ENCODE measurements at regions not wholly inside any gene's neighbourhood (a gene's known extent, or its start where the extent isn't known, plus 50 kb on each side); places are given as distances from the start of the nearest gene placed in this dataset.
A peak's percentile ranks its signal among the peaks of the same experiment; 100 is the strongest.

GRCh38 chr2:59585655-59586054, 967.8 kb downstream of the BCL11A start:
- Histone ChIP-seq H3K4me1 (ENCODE audit: control insufficient read depth, insufficient read depth, low read length) (no peaks in the 10 kb centered on the region), H3K27ac (ENCODE audit: low read length) (no peak overlapping the region), H3K9me3 (ENCODE audit: control insufficient read depth, insufficient read depth, low read depth, low read length) (no peaks in the 10 kb centered on the region), H3K4me3 (ENCODE audit: low read depth in 2 of 2, low read length in 2 of 2) (no peak overlapping the region), H3K36me3 (ENCODE audit: control insufficient read depth, insufficient read depth, low read length) (no peaks in the 10 kb centered on the region), H3K27me3 (ENCODE audit: control insufficient read depth, insufficient read depth, low read length) (no peaks in the 10 kb centered on the region)
- ChIA-PET CTCF (no interaction called here), POLR2A (no interaction called here)
- intact Hi-C loops (cut with micrococcal nuclease; ENCODE audit: unreplicated experiment) = no loop called here
- BruUV-seq (replicated peaks) = no TSS peak
- DNase-seq (ENCODE audit: low read depth, low spot score) = no peak
- in situ Hi-C loops (cut with HindIII; ENCODE audit: low pct_unique_long_range_greater_than_20kb, low sequenced_read_pairs) = no loop called here
- no peak for TF ChIP-seq POLR2AphosphoS5 (IDR thresholded peaks at IDR 0.05; ENCODE audit: low read depth, low read length)
- ATAC-seq = no peak

DNA sequence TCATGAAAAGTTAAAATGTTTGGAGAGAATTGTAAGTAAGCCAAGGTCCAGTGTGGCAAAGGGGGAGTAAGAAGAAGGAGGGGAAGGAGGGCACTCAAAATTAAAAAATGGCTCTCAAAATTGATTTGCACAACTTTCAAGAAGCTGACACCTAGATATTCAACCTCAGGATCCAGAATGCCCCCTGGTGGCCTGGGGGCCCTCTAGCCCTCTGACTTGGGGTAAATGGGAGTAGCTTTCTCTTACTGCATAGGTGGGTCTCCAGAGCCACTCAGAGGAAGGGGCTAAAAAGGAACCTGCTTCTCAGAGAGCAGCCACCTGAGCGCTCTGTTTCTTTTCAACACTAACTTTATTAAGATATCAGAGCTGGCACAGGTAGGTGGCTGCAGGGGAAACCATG, 968.5 kb downstream of the BCL11A start:
- CTCF ChIA-PET = no interaction called here
- no peaks in the 10 kb centered on the region for H3K9me3 ChIP-seq (ENCODE audit: control insufficient read depth, insufficient read depth, low read depth, low read length)
- intact Hi-C loops (cut with micrococcal nuclease; ENCODE audit: unreplicated experiment) (no loop called here), in situ Hi-C loops (cut with HindIII; ENCODE audit: low pct_unique_long_range_greater_than_20kb, low sequenced_read_pairs) (no loop called here)
- H3K4me1 ChIP-seq (ENCODE audit: control insufficient read depth, insufficient read depth, low read length) = no peaks in the 10 kb centered on the region
- TF ChIP-seq, protein P1, sequence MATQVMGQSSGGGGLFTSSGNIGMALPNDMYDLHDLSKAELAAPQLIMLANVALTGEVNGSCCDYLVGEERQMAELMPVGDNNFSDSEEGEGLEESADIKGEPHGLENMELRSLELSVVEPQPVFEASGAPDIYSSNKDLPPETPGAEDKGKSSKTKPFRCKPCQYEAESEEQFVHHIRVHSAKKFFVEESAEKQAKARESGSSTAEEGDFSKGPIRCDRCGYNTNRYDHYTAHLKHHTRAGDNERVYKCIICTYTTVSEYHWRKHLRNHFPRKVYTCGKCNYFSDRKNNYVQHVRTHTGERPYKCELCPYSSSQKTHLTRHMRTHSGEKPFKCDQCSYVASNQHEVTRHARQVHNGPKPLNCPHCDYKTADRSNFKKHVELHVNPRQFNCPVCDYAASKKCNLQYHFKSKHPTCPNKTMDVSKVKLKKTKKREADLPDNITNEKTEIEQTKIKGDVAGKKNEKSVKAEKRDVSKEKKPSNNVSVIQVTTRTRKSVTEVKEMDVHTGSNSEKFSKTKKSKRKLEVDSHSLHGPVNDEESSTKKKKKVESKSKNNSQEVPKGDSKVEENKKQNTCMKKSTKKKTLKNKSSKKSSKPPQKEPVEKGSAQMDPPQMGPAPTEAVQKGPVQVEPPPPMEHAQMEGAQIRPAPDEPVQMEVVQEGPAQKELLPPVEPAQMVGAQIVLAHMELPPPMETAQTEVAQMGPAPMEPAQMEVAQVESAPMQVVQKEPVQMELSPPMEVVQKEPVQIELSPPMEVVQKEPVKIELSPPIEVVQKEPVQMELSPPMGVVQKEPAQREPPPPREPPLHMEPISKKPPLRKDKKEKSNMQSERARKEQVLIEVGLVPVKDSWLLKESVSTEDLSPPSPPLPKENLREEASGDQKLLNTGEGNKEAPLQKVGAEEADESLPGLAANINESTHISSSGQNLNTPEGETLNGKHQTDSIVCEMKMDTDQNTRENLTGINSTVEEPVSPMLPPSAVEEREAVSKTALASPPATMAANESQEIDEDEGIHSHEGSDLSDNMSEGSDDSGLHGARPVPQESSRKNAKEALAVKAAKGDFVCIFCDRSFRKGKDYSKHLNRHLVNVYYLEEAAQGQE (IDR thresholded peaks at IDR 0.05; ENCODE audit: insufficient read depth in 1 of 2, low read depth in 2 of 2, low read length in 1 of 2) = no peak
- TF ChIP-seq, protein P2, sequence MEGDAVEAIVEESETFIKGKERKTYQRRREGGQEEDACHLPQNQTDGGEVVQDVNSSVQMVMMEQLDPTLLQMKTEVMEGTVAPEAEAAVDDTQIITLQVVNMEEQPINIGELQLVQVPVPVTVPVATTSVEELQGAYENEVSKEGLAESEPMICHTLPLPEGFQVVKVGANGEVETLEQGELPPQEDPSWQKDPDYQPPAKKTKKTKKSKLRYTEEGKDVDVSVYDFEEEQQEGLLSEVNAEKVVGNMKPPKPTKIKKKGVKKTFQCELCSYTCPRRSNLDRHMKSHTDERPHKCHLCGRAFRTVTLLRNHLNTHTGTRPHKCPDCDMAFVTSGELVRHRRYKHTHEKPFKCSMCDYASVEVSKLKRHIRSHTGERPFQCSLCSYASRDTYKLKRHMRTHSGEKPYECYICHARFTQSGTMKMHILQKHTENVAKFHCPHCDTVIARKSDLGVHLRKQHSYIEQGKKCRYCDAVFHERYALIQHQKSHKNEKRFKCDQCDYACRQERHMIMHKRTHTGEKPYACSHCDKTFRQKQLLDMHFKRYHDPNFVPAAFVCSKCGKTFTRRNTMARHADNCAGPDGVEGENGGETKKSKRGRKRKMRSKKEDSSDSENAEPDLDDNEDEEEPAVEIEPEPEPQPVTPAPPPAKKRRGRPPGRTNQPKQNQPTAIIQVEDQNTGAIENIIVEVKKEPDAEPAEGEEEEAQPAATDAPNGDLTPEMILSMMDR (IDR thresholded peaks at IDR 0.05) = peak; percentile 34; the same call in 1 of the 2 replicates
- no peaks in the 10 kb centered on the region for H3K27me3 ChIP-seq (ENCODE audit: control insufficient read depth, insufficient read depth, low read length)
- no peaks in the 10 kb centered on the region for H3K36me3 ChIP-seq (ENCODE audit: control insufficient read depth, insufficient read depth, low read length)
- no TSS peak for BruUV-seq (replicated peaks)
- H3K27ac ChIP-seq (ENCODE audit: low read length) = no peak overlapping the region
- POLR2A ChIA-PET = no interaction called here
- H3K4me3 ChIP-seq (ENCODE audit: low read depth in 2 of 2, low read length in 2 of 2) = no peak overlapping the region
- no peak for ATAC-seq
- no peak for DNase-seq (ENCODE audit: low read depth, low spot score)

DNA sequence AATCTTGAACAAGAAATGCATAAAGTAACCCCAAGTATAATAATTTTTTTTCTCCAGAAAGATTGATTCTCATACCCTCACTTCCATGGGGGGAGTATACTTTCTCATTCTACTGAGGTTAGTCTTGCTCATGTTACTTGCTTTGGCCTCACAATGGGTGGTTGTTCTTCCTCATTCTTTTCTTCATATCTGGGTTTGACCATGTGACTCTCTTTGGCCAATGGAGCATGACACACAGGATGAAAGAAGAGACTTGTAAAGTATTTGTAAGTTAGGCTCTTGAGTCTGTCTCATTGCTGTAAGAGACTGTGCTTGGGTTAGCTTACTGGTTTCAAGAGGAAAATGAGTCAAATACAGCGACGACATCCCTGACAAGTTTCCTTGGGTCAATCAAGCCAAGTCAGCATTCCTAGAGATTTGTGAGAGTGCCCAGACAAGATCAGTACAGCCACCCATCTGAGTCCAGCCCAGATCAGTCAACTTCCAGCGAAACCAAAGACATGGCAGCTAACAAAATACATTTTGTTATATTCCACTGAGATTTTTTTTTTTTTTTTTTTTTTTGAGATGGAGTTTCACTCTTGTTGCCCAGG, 970.2 kb downstream of the BCL11A start:
- in situ Hi-C loops (cut with HindIII; ENCODE audit: low pct_unique_long_range_greater_than_20kb, low sequenced_read_pairs) (no loop called here), intact Hi-C loops (cut with micrococcal nuclease; ENCODE audit: unreplicated experiment) (no loop called here)
- Histone ChIP-seq H3K36me3 (ENCODE audit: control insufficient read depth, insufficient read depth, low read length) (no peaks in the 10 kb centered on the region), H3K27ac (ENCODE audit: low read length) (no peak overlapping the region), H3K4me1 (ENCODE audit: control insufficient read depth, insufficient read depth, low read length) (no peaks in the 10 kb centered on the region), H3K4me3 (ENCODE audit: low read depth in 2 of 2, low read length in 2 of 2) (no peak overlapping the region), H3K9me3 (ENCODE audit: control insufficient read depth, insufficient read depth, low read depth, low read length) (no peaks in the 10 kb centered on the region), H3K27me3 (ENCODE audit: control insufficient read depth, insufficient read depth, low read length) (no peaks in the 10 kb centered on the region)
- DNase-seq (ENCODE audit: low read depth, low spot score) (no peak), ATAC-seq (no peak)
- ChIA-PET CTCF (no interaction called here), POLR2A (no interaction called here)
- no TSS peak for BruUV-seq (replicated peaks)
- no peak for TF ChIP-seq SIN3A (IDR thresholded peaks at IDR 0.05; ENCODE audit: borderline replicate concordance, insufficient read depth, low read depth, low read length)
- no peak for TF ChIP-seq TCF7L2 (IDR thresholded peaks at IDR 0.05; ENCODE audit: low read depth, low read length)
- TF ChIP-seq, protein P2 (IDR thresholded peaks at IDR 0.05) = no peak
- TF ChIP-seq POLR2AphosphoS5 (IDR thresholded peaks at IDR 0.05; ENCODE audit: low read depth, low read length) = no peak
- TF ChIP-seq, protein P1 (IDR thresholded peaks at IDR 0.05; ENCODE audit: insufficient read depth in 1 of 2, low read depth in 2 of 2, low read length in 1 of 2) = no peak
